Liver (tissue), 8 donors: ENCODE measurements at regions not wholly inside any gene's neighbourhood (a gene's known extent, or its start where the extent isn't known, plus 50 kb on each side); places are given as distances from the start of the nearest gene placed in this dataset.
A peak's percentile ranks its signal among the peaks of the same experiment; 100 is the strongest.

Experiments
- DNase-seq: peaks from one replicate; pipeline ENCODE4 v3.0.0-alpha.2; 2017; ENCODE audit warnings: low spot score
- H3K27ac ChIP-seq, 2 donors: one replicate each; pipeline ENCODE4 v1.7.0; 2013; ENCODE audit warnings: inconsistent platforms in 2 of 2, low read length in 2 of 2, control low read depth in 1 of 2, low read depth in 1 of 2, mild to moderate bottlenecking in 1 of 2
- H3K27me3 ChIP-seq, 4 donors: one replicate each; pipeline versions ENCODE4 v1.6.1 to v1.7.0; 2013; ENCODE audit warnings: low read length in 3 of 4, inconsistent platforms in 1 of 4, mild to moderate bottlenecking in 1 of 4, moderate library complexity in 1 of 4; ENCODE audit not compliant: control insufficient read depth in 4 of 4, insufficient read depth in 4 of 4
- H3K36me3 ChIP-seq, 4 donors: one replicate each; pipeline versions ENCODE4 v1.6.1 to v1.7.0; 2013; ENCODE audit warnings: low read length in 3 of 4, mild to moderate bottlenecking in 3 of 4, low read depth in 1 of 4, moderate library complexity in 1 of 4; ENCODE audit not compliant: control insufficient read depth in 4 of 4, insufficient read depth in 3 of 4
- H3K4me1 ChIP-seq, 4 donors: one replicate each; pipeline versions ENCODE4 v1.6.1 to v1.7.0; 2013; ENCODE audit warnings: low read length in 3 of 4, mild to moderate bottlenecking in 3 of 4, moderate library complexity in 1 of 4; ENCODE audit not compliant: control insufficient read depth in 4 of 4, insufficient read depth in 4 of 4
- H3K4me3 ChIP-seq, 3 donors: one replicate each; pipeline versions ENCODE4 v1.6.1 to v1.7.0; 2013; ENCODE audit warnings: low read length in 3 of 3, control low read depth in 1 of 3, low read depth in 1 of 3, mild to moderate bottlenecking in 1 of 3
- H3K9ac ChIP-seq, 2 donors: one replicate each; pipeline ENCODE4 v1.7.0; 2013; ENCODE audit warnings: low read length in 2 of 2, mild to moderate bottlenecking in 2 of 2, moderate library complexity in 2 of 2, control low read depth in 1 of 2, low read depth in 1 of 2
- H3K9me3 ChIP-seq, 4 donors: one replicate each; pipeline versions ENCODE4 v1.6.1 to v1.7.0; 2013; ENCODE audit warnings: low read length in 3 of 4; ENCODE audit not compliant: control insufficient read depth in 4 of 4
- ATF3 ChIP-seq: IDR thresholded peaks from 2 replicates; pipeline ENCODE4 v1.6.1; 2016; ENCODE audit warnings: antibody characterized with exemption
- CTCF ChIP-seq: fragments of 150-350 bp; IDR thresholded peaks from 2 replicates; pipeline ENCODE4 v1.5.1; 2017; ENCODE audit warnings: improper control_type of control experiment, low read depth, low read length; ENCODE audit not compliant: missing input control
- FOXA1 ChIP-seq: IDR thresholded peaks from 2 replicates; pipeline ENCODE4 v1.6.1; 2016; ENCODE audit warnings: antibody characterized with exemption
- FOXA2 ChIP-seq: IDR thresholded peaks from 2 replicates; pipeline ENCODE4 v1.6.1; 2016; ENCODE audit warnings: antibody characterized with exemption
- GABPA ChIP-seq, 2 donors: IDR thresholded peaks in 1 of 2; conservative IDR thresholded peaks in 1 of 2; 2 replicates each; pipeline ENCODE4 v1.6.1; 2016; ENCODE audit warnings: antibody characterized with exemption in 2 of 2, mild to moderate bottlenecking in 1 of 2, moderate library complexity in 1 of 2
- HNF4A ChIP-seq, 2 donors: conservative IDR thresholded peaks; 2 replicates each; pipeline ENCODE4 v1.6.1; 2016; ENCODE audit warnings: antibody characterized with exemption in 2 of 2, mild to moderate bottlenecking in 2 of 2
- MAX ChIP-seq: IDR thresholded peaks from 2 replicates; pipeline ENCODE4 v1.6.1; 2016; ENCODE audit warnings: antibody characterized with exemption
- NR2F2 ChIP-seq: IDR thresholded peaks from 2 replicates; pipeline ENCODE4 v1.6.1; 2016; ENCODE audit warnings: antibody characterized with exemption
- RAD21 ChIP-seq, 2 donors: IDR thresholded peaks; 2 replicates each; pipeline ENCODE4 v1.6.1; 2016; ENCODE audit warnings: antibody characterized with exemption in 2 of 2, mild to moderate bottlenecking in 2 of 2
- RXRA ChIP-seq, 2 donors: IDR thresholded peaks; 2 replicates each; pipeline ENCODE4 v1.6.1; 2017 to 2018; ENCODE audit warnings: antibody characterized with exemption in 2 of 2, mild to moderate bottlenecking in 1 of 2
- SP1 ChIP-seq: IDR thresholded peaks from 2 replicates; pipeline ENCODE4 v1.6.1; 2018; ENCODE audit warnings: antibody characterized with exemption, mild to moderate bottlenecking
- TAF1 ChIP-seq: conservative IDR thresholded peaks from 2 replicates; pipeline ENCODE4 v1.6.1; 2016; ENCODE audit warnings: antibody characterized with exemption, mild to moderate bottlenecking
- YY1 ChIP-seq: IDR thresholded peaks from 2 replicates; pipeline ENCODE4 v1.6.1; 2016; ENCODE audit warnings: antibody characterized with exemption, mild to moderate bottlenecking
- ZBTB33 ChIP-seq: IDR thresholded peaks from 2 replicates; pipeline ENCODE4 v1.6.1; 2016; ENCODE audit warnings: antibody characterized with exemption
- WGBS: extraction: QIAGEN DNeasy Blood & Tissue Kit; methylation state at CpG from one replicate; pipeline ENCODE4 v1.1.7; 2013; 5-methylcytosine and 5-hydroxymethylcytosine counted together
- donor health status: healthy.
- donor health status: healthy.
- donor health status: healthy.
- donor health status: healthy.
- donor health status: healthy.

- no peak for TF ChIP-seq CTCF
- TF ChIP-seq HNF4A (conservative IDR thresholded peaks at IDR 0.05) = no peak
- TF ChIP-seq YY1 = no peak
- TF ChIP-seq NR2F2 = no peak
- no peak for TF ChIP-seq ATF3
- TF ChIP-seq SP1 = no peak
- TF ChIP-seq TAF1 = no peak
These were observed 226.3 kb upstream of the NPVF start (continued) for GRCh38 chr7:25454562-25455041.

- Histone ChIP-seq H3K36me3 (no peaks in the 10 kb centered on the region), H3K27ac (no peak overlapping the region), H3K4me3 (no peak overlapping the region), H3K27me3 (no peaks in the 10 kb centered on the region), H3K4me1 (peaks cover 4 to 10% (median 7%) of the 10 kb centered on the region in 4 donors), H3K9ac (no peak overlapping the region), H3K9me3 (no peaks in the 10 kb centered on the region)
- 92% methylated on average over 10 of the region's 10 CpGs for WGBS
- no peak for DNase-seq
- no peak for TF ChIP-seq HNF4A (conservative IDR thresholded peaks at IDR 0.05)
- no peak for TF ChIP-seq FOXA1
- no peak for TF ChIP-seq RAD21 (IDR thresholded peaks at IDR 0.05)
- no peak for TF ChIP-seq ZBTB33
- TF ChIP-seq ATF3 = no peak
These were observed 227.5 kb upstream of the NPVF start for GRCh38 chr7:25455683-25456251.

GRCh38 chr7:25456467-25457171, 228.3 kb upstream of the NPVF start:
- WGBS = 40% methylated on average over 8 of the region's 8 CpGs
- no peaks in the 10 kb centered on the region for H3K9me3 ChIP-seq
- DNase-seq = no peak
- H3K27ac ChIP-seq = peak overlapping the region in 1 of 2 donors; percentile 28
- H3K27me3 ChIP-seq = no peaks in the 10 kb centered on the region
- no peak overlapping the region for H3K9ac ChIP-seq
- TF ChIP-seq SP1 (no peak), FOXA2 (peak; percentile 79), FOXA1 (peak; percentile 38), TAF1 (no peak), MAX (no peak), RAD21 (IDR thresholded peaks at IDR 0.05) (peak in 1 of 2 donors; percentile 4), GABPA (IDR thresholded peaks at IDR 0.05 in 1 of 2, conservative IDR thresholded peaks at IDR 0.05 in 1 of 2) (no peak), RXRA (IDR thresholded peaks at IDR 0.05) (peak in 1 of 2 donors; percentile 62), NR2F2 (peak; percentile 61), YY1 (no peak)
- no peaks in the 10 kb centered on the region for H3K36me3 ChIP-seq
- H3K4me3 ChIP-seq = no peak overlapping the region
- H3K4me1 ChIP-seq = peaks cover 4 to 10% (median 7%) of the 10 kb centered on the region in 4 donors
